HG02840 (cell line): ENCODE measurements at regions not wholly inside any gene's neighbourhood (a gene's known extent, or its start where the extent isn't known, plus 50 kb on each side); places are given as distances from the start of the nearest gene placed in this dataset.
"Not testable (repeated sequence)": the region's sequence is repeated elsewhere in the genome, so short reads cannot be mapped to it uniquely, and the experiment has no call there.

Experiments
- ATAC-seq: cut with Tn5 transposase; IDR thresholded peaks from one replicate; pipeline ENCODE4 v1.9.1; 2021; ENCODE audit warnings: mild to moderate bottlenecking, moderate library complexity, moderate number of reproducible peaks; ENCODE audit not compliant: unreplicated experiment, low FRiP score

- ATAC-seq, result no peak
These were observed 1832.8 kb upstream of the FLRT2 start for GRCh38 chr14:83697099-83697498.

- no peak for ATAC-seq
These were observed 1827.3 kb upstream of the FLRT2 start for GRCh38 chr14:83702619-83703018.

- ATAC-seq, result no peak
These were observed 1823.6 kb upstream of the FLRT2 start for GRCh38 chr14:83706231-83706954.

- ATAC-seq, result no peak
These were observed 1822.9 kb upstream of the FLRT2 start for GRCh38 chr14:83707056-83707455.

- ATAC-seq, result no peak
These were observed 1820.8 kb upstream of the FLRT2 start for GRCh38 chr14:83709116-83709515.

GRCh38 chr14:83711046-83711445 lies 1818.9 kb upstream of the FLRT2 start:
- ATAC-seq, result no peak

GRCh38 chr14:83712418-83713129 lies 1817.4 kb upstream of the FLRT2 start:
- ATAC-seq, result no peak

- ATAC-seq, result no peak
These were observed 1816.2 kb upstream of the FLRT2 start for GRCh38 chr14:83713732-83714131.

GRCh38 chr14:83714151-83714550 lies 1815.8 kb upstream of the FLRT2 start:
- no peak for ATAC-seq

- not testable (repeated sequence) for ATAC-seq
These were observed 1810.5 kb upstream of the FLRT2 start for GRCh38 chr14:83719435-83719834.

- no peak for ATAC-seq
These were observed 1796.3 kb upstream of the FLRT2 start for GRCh38 chr14:83733670-83734069.

- ATAC-seq, result no peak
These were observed 1795.5 kb upstream of the FLRT2 start for GRCh38 chr14:83734431-83734830.

GRCh38 chr14:83741269-83741668 lies 1788.7 kb upstream of the FLRT2 start:
- ATAC-seq, result no peak

GRCh38 chr14:83744224-83744623 lies 1785.7 kb upstream of the FLRT2 start:
- no peak for ATAC-seq

GRCh38 chr14:83744891-83745290 lies 1785.1 kb upstream of the FLRT2 start:
- ATAC-seq, result no peak

- no peak for ATAC-seq
These were observed 1783.6 kb upstream of the FLRT2 start for GRCh38 chr14:83746336-83746735.

- ATAC-seq, result no peak
These were observed 1772.0 kb upstream of the FLRT2 start for GRCh38 chr14:83757916-83758315.

GRCh38 chr14:83764656-83765599 lies 1765.0 kb upstream of the FLRT2 start:
- no peak for ATAC-seq

- ATAC-seq, result no peak
These were observed 1752.4 kb upstream of the FLRT2 start for GRCh38 chr14:83777516-83777915.

- no peak for ATAC-seq
These were observed 1750.7 kb upstream of the FLRT2 start for GRCh38 chr14:83779266-83779665.

- ATAC-seq, result no peak
These were observed 1749.6 kb upstream of the FLRT2 start for GRCh38 chr14:83780321-83780720.
